Vagina (tissue), 2 donors: ENCODE measurements at regions not wholly inside any gene's neighbourhood (a gene's known extent, or its start where the extent isn't known, plus 50 kb on each side); places are given as distances from the start of the nearest gene placed in this dataset.

Experiments used
- DNase-seq, 2 donors: peaks; one replicate each; pipeline ENCODE4 v3.0.0-alpha.2; 2017; ENCODE audit errors: extremely low spot score in 2 of 2
- H3K27ac ChIP-seq: fragments of 200-600 bp; sonication (generic); one replicate; pipeline ENCODE4 v1.5.1; 2019
- H3K27me3 ChIP-seq: fragments of 200-600 bp; sonication (generic); one replicate; pipeline ENCODE4 v1.5.1; 2019
- H3K36me3 ChIP-seq, 2 donors: fragments of 200-600 bp; sonication (generic); one replicate each; pipeline ENCODE4 v1.5.1; 2017 to 2019
- H3K4me1 ChIP-seq: fragments of 200-600 bp; sonication (generic); one replicate; pipeline ENCODE4 v1.5.1; 2019
- H3K4me3 ChIP-seq, 2 donors: fragments of 200-600 bp; sonication (generic); 1 replicate in 1 of 2; 2 replicates in 1 of 2; pipeline ENCODE4 v1.5.1; 2016 to 2019
- H3K9me3 ChIP-seq: fragments of 200-600 bp; sonication (generic); one replicate; pipeline ENCODE4 v1.5.1; 2019
- CTCF ChIP-seq, 3 experiments: fragments of 450-650 bp in 2 of 3; fragments of 200-600 bp in 1 of 3; sonication (generic) in 1 of 3; IDR thresholded peaks; one replicate each; pipeline ENCODE4 v1.5.1; 2017 to 2019; ENCODE audit warnings: antibody characterized with exemption in 3 of 3, mild to moderate bottlenecking in 2 of 3, moderate library complexity in 2 of 3
- POLR2A ChIP-seq, 2 donors: fragments of 450-650 bp; IDR thresholded peaks; one replicate each; pipeline ENCODE4 v1.6.1; 2017; ENCODE audit warnings: antibody characterized with exemption in 2 of 2, mild to moderate bottlenecking in 2 of 2, moderate library complexity in 2 of 2
- POLR2AphosphoS5 ChIP-seq, 2 donors: sonication (generic); formaldehyde crosslinking; IDR thresholded peaks; one replicate each; pipeline ENCODE4 v1.9.0; 2017; ENCODE audit warnings: antibody characterized with exemption in 2 of 2, mild to moderate bottlenecking in 2 of 2, low read depth in 1 of 2; ENCODE audit not compliant: insufficient read depth in 1 of 2
- intact Hi-C: fragments of 100-400 bp; cut with DNase I; formaldehyde crosslinking; loops from one replicate; pipeline ENCODE4 v1.15.1; 2023

GRCh38 chr18:25923193-25923592 is 167.2 kb downstream of the SS18 start:
- Histone ChIP-seq H3K27me3 (no peaks in the 10 kb centered on the region), H3K4me1 (no peaks in the 10 kb centered on the region), H3K27ac (no peak overlapping the region), H3K4me3 (no peak overlapping the region), H3K9me3 (no peaks in the 10 kb centered on the region), H3K36me3 (no peaks in the 10 kb centered on the region)
- TF ChIP-seq POLR2A (IDR thresholded peaks at IDR 0.05) (no peak), POLR2AphosphoS5 (IDR thresholded peaks at IDR 0.05; ENCODE audit: insufficient read depth in 1 of 2, low read depth in 1 of 2) (no peak), CTCF (IDR thresholded peaks at IDR 0.05) (no peak)
- DNase-seq: no peak
- intact Hi-C loops: no loop called here

GRCh38 chr18:25921677-25922421 is 168.6 kb downstream of the SS18 start:
- Histone ChIP-seq H3K27ac (no peak overlapping the region), H3K4me3 (no peak overlapping the region), H3K4me1 (no peaks in the 10 kb centered on the region), H3K36me3 (no peaks in the 10 kb centered on the region), H3K9me3 (no peaks in the 10 kb centered on the region), H3K27me3 (no peaks in the 10 kb centered on the region)
- intact Hi-C loops: no loop called here
- TF ChIP-seq CTCF (IDR thresholded peaks at IDR 0.05) (no peak), POLR2AphosphoS5 (IDR thresholded peaks at IDR 0.05; ENCODE audit: insufficient read depth in 1 of 2, low read depth in 1 of 2) (no peak), POLR2A (IDR thresholded peaks at IDR 0.05) (no peak)
- DNase-seq: no peak

- Histone ChIP-seq H3K4me1 (no peaks in the 10 kb centered on the region), H3K4me3 (no peak overlapping the region), H3K9me3 (no peaks in the 10 kb centered on the region), H3K36me3 (no peaks in the 10 kb centered on the region), H3K27ac (no peak overlapping the region), H3K27me3 (no peaks in the 10 kb centered on the region)
- no peak for DNase-seq
- intact Hi-C loops: no loop called here
- TF ChIP-seq POLR2AphosphoS5 (IDR thresholded peaks at IDR 0.05; ENCODE audit: insufficient read depth in 1 of 2, low read depth in 1 of 2) (no peak), CTCF (IDR thresholded peaks at IDR 0.05) (no peak), POLR2A (IDR thresholded peaks at IDR 0.05) (no peak)
Measured at GRCh38 chr18:25915907-25916306, 174.5 kb downstream of the SS18 start.

GRCh38 chr18:25898965-25899364 is 191.4 kb downstream of the SS18 start:
- Histone ChIP-seq H3K27ac (no peak overlapping the region), H3K27me3 (no peaks in the 10 kb centered on the region), H3K9me3 (no peaks in the 10 kb centered on the region), H3K4me3 (no peak overlapping the region), H3K36me3 (no peaks in the 10 kb centered on the region), H3K4me1 (no peaks in the 10 kb centered on the region)
- intact Hi-C loops: no loop called here
- TF ChIP-seq POLR2AphosphoS5 (IDR thresholded peaks at IDR 0.05; ENCODE audit: insufficient read depth in 1 of 2, low read depth in 1 of 2) (no peak), CTCF (IDR thresholded peaks at IDR 0.05) (no peak)
- no peak for DNase-seq

GRCh38 chr18:25896956-25897355 is 193.5 kb downstream of the SS18 start:
- H3K27ac ChIP-seq: no peak overlapping the region
- TF ChIP-seq POLR2AphosphoS5 (IDR thresholded peaks at IDR 0.05; ENCODE audit: insufficient read depth in 1 of 2, low read depth in 1 of 2) (no peak), CTCF (IDR thresholded peaks at IDR 0.05) (no peak), POLR2A (IDR thresholded peaks at IDR 0.05) (no peak)
- no peak overlapping the region for H3K4me3 ChIP-seq
- H3K27me3 ChIP-seq: no peaks in the 10 kb centered on the region
- no peaks in the 10 kb centered on the region for H3K36me3 ChIP-seq
- no peaks in the 10 kb centered on the region for H3K4me1 ChIP-seq
- intact Hi-C loops: no loop called here
- no peaks in the 10 kb centered on the region for H3K9me3 ChIP-seq
- no peak for DNase-seq
